ENCODE measurements at regions not wholly inside any gene's neighbourhood (a gene's known extent, or its start where the extent isn't known, plus 50 kb on each side); places are given as distances from the start of the nearest gene placed in this dataset.

DNA sequence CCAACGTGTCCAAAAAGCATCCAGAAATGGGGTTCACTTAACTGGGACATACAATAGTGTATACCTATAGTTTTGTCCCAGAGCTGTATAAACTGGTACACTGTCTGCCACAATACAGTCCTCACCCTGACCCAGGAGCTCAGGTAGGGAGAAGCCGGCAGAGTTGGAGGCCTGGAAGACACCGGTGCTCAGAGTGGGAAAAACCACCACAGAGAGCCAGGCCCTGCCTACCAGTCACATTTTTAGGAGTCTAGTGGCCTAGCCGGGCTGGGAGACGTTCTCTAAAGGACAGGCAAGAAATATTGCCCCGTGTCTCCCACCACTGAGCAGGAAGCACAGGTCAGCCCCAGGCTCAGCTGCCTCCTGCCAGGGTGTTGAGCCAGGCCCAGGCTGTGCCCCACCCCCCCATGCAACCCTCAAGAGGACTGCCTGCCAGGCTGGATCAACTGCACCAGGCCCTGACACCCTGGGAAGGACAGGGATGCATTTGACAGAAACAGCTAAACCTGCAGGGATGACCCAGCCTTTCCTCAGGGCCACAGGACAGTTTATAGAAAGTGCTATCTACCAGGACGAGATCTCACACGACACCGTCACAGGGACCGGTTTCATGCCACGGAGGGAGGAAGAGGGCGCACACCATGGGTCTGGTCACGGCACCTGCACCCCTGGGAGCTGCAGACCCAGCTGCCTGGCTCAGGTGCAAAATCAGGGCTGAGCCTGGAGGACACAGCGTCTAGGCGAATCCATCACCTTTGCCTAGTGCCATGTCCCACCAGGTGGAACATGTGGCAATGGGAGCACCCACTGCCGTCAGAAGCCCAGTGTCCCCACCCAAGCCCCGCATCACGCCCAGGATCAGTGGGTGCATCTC is 89.9 kb downstream of the TMEM18 start:
- no TSS peak for BruUV-seq (replicated peaks)
- ChIA-PET RAD21 (ENCODE audit: unreplicated experiment) (no interaction called here), SMC1A (ENCODE audit: uncharacterized antibody, unreplicated experiment) (no interaction called here), CTCF (no interaction called here), POLR2A (no interaction called here)
- no peak for TF ChIP-seq MEF2A (IDR thresholded peaks at IDR 0.05; ENCODE audit: insufficient read depth, low read depth, low read length)
- TF ChIP-seq MXI1 (IDR thresholded peaks at IDR 0.05; ENCODE audit: low read depth, low read length) = no peak
- TF ChIP-seq ZNF622 (IDR thresholded peaks at IDR 0.05) = no peak
- TF ChIP-seq, protein P1, sequence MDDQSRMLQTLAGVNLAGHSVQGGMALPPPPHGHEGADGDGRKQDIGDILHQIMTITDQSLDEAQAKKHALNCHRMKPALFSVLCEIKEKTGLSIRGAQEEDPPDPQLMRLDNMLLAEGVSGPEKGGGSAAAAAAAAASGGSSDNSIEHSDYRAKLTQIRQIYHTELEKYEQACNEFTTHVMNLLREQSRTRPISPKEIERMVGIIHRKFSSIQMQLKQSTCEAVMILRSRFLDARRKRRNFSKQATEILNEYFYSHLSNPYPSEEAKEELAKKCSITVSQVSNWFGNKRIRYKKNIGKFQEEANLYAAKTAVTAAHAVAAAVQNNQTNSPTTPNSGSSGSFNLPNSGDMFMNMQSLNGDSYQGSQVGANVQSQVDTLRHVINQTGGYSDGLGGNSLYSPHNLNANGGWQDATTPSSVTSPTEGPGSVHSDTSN (IDR thresholded peaks at IDR 0.05; ENCODE audit: insufficient replicate concordance, low read depth, low read length) = no peak
- TF ChIP-seq MTA2 (IDR thresholded peaks at IDR 0.05; ENCODE audit: low read depth) = no peak
- no peak for TF ChIP-seq BHLHE40 (IDR thresholded peaks at IDR 0.05; ENCODE audit: borderline replicate concordance in 1 of 2, low read depth in 2 of 2, low read length in 1 of 2)
- no peak for TF ChIP-seq NFXL1 (IDR thresholded peaks at IDR 0.05; ENCODE audit: borderline replicate concordance)
- H3K79me2 ChIP-seq (ENCODE audit: control insufficient read depth, insufficient read depth, low read length) = no peaks in the 10 kb centered on the region
- WGBS (ENCODE audit: insufficient coverage, insufficient replicate concordance, low lambda C conversion rate, missing lambda C conversion rate) = 34% methylated on average over 18 of the region's 18 CpGs
- H3K4me1 ChIP-seq (ENCODE audit: control insufficient read depth, insufficient read depth, low read length) = peaks cover 10% of the 10 kb centered on the region; the same call in 1 of the 2 replicates
- no peak overlapping the region for H2AFZ ChIP-seq (ENCODE audit: control insufficient read depth, low read depth, low read length)
- H3K27me3 ChIP-seq (replicated peaks in 1 of 2; ENCODE audit: control insufficient read depth in 2 of 2, insufficient read depth in 2 of 2, low read length in 1 of 2) = peaks cover 0 to 1% of the 10 kb centered on the region in 2 experiments; a peak in 1 of 4 replicates
- no peak overlapping the region for H3K9ac ChIP-seq (ENCODE audit: control insufficient read depth, insufficient read depth, low read length)
- in situ Hi-C loops (cut with MboI) = no loop called here
- H3K36me3 ChIP-seq (ENCODE audit: control insufficient read depth in 2 of 2, insufficient read depth in 2 of 2, low read length in 1 of 2) = no peaks in the 10 kb centered on the region
- H3K4me3 ChIP-seq = no peak overlapping the region
- no peak overlapping the region for H3K27ac ChIP-seq (ENCODE audit: control insufficient read depth, insufficient read depth)
- DNase-seq (ENCODE audit: low read depth, low spot score) (no peak), ATAC-seq (no peak), FAIRE-seq (no peak)
- H3K4me2 ChIP-seq (ENCODE audit: control insufficient read depth, insufficient read depth) = no peak overlapping the region
- H3K9me3 ChIP-seq (replicated peaks; ENCODE audit: control insufficient read depth, insufficient read depth, low read length) = no peaks in the 10 kb centered on the region
- no peaks in the 10 kb centered on the region for H4K20me1 ChIP-seq (ENCODE audit: control insufficient read depth, insufficient read depth)
- intact Hi-C loops (cut with micrococcal nuclease; ENCODE audit: unreplicated experiment) = no loop called here

Measured in GM12878 (cell line).